Natural killer cell (primary cell): ENCODE measurements at regions not wholly inside any gene's neighbourhood (a gene's known extent, or its start where the extent isn't known, plus 50 kb on each side); places are given as distances from the start of the nearest gene placed in this dataset.
"Not testable (repeated sequence)": the region's sequence is repeated elsewhere in the genome, so short reads cannot be mapped to it uniquely, and the experiment has no call there.

Source experiments
- ATAC-seq, 3 donors: fragments of 150-1000 bp in 2 of 3; fragments of 200-7000 bp in 1 of 3; cut with Tn5 transposase; 1 replicate in 1 of 3; 2 replicates in 2 of 3; pipeline ENCODE4 v1.10.0; 2021; ENCODE audit warnings: mild to moderate bottlenecking in 2 of 3, moderate library complexity in 2 of 3
- DNase-seq, 2 donors: peaks; one replicate each; pipeline versions ENCODE4 v3.0.0 to v3.0.0-alpha.2; 2013 to 2021; ENCODE audit warnings: mixed read lengths in 1 of 2
- H3K27ac ChIP-seq: one replicate; pipeline ENCODE4 v1.5.1; 2013; ENCODE audit warnings: mild to moderate bottlenecking, low read length
- H3K27me3 ChIP-seq: one replicate; pipeline ENCODE4 v1.6.1; 2013; ENCODE audit warnings: low read length; ENCODE audit not compliant: control insufficient read depth, insufficient read depth
- H3K36me3 ChIP-seq: one replicate; pipeline ENCODE4 v1.6.1; 2013; ENCODE audit warnings: low read length; ENCODE audit not compliant: control insufficient read depth, insufficient read depth
- H3K4me1 ChIP-seq: one replicate; pipeline ENCODE4 v1.6.1; 2013; ENCODE audit warnings: low read length; ENCODE audit not compliant: control insufficient read depth, insufficient read depth
- H3K4me3 ChIP-seq: one replicate; pipeline ENCODE4 v1.5.1; 2013; ENCODE audit warnings: low read length
- H3K9me3 ChIP-seq: one replicate; pipeline ENCODE4 v1.6.1; 2013; ENCODE audit warnings: low read length; ENCODE audit not compliant: control insufficient read depth, insufficient read depth
- H3K27ac Mint-ChIP-seq, 2 donors: one replicate each; pipeline ENCODE4 v1.8.0; 2022; ENCODE audit warnings: mild to moderate bottlenecking in 2 of 2, mixed read lengths in 2 of 2, moderate library complexity in 1 of 2
- H3K27me3 Mint-ChIP-seq, 2 donors: one replicate each; pipeline ENCODE4 v1.8.0; 2022; ENCODE audit warnings: low read depth in 2 of 2, mixed read lengths in 2 of 2
- H3K36me3 Mint-ChIP-seq: one replicate; pipeline ENCODE4 v1.8.0; 2022; ENCODE audit warnings: mixed read lengths
- H3K4me1 Mint-ChIP-seq, 2 donors: one replicate each; pipeline ENCODE4 v1.8.0; 2022; ENCODE audit warnings: mixed read lengths in 2 of 2
- H3K4me3 Mint-ChIP-seq: one replicate; pipeline ENCODE4 v1.8.0; 2022; ENCODE audit warnings: mild to moderate bottlenecking, moderate library complexity, mixed read lengths
- H3K9me3 Mint-ChIP-seq, 2 donors: one replicate each; pipeline ENCODE4 v1.8.0; 2022; ENCODE audit warnings: mixed read lengths in 2 of 2
- WGBS: methylation state at CpG from one replicate; pipeline ENCODE4 v1.1.7; 2013; ENCODE audit warnings: missing lambda C conversion rate; ENCODE audit not compliant: insufficient coverage; 5-methylcytosine and 5-hydroxymethylcytosine counted together
- intact Hi-C: fragments of 100-400 bp; cut with micrococcal nuclease; formaldehyde crosslinking; loops from one replicate; pipeline ENCODE4 v1.14.2; 2022
- TF ChIP-seq, protein P1 (sequence below): fragments of 200-600 bp; IDR thresholded peaks from one replicate; pipeline ENCODE4 v1.8.0; 2022; ENCODE audit warnings: antibody characterized with exemption

DNA sequence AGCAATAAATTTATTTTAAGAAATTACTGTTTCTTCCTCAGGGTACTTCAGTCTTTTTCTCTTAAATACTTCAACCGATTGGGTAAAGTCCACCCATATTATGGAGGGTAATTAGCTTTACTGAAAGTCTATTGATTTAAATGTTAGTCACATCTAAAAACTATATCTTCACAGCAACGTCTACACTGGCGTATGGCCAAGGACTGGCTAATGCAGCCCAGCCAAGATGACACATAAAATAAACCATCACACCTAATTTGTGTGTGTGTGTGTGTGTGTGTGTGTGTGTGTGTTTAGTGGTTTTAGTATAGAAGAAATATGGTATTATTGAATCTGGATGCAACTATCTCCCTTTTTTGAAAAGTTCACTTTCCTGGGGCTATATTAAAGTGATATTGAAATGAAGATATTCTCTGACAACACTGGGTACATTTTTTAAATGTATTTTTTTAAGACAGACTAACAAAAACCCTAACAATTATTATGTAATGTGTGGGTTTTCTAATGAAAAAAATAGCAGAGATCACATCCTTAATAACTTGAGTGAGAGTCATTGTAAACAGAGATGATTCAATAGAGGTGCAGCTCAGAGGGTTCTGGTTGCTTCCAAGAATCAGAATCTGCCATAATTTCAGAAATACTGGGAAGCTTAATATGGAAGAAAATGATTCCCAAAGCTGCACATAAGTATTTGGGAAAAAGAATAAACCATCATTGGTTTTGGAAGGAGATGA lies 584.2 kb upstream of the MBL2 start:
- no peak overlapping the region for H3K4me3 Mint-ChIP-seq
- Histone ChIP-seq H3K27ac (no peak overlapping the region), H3K4me3 (no peak overlapping the region), H3K36me3 (no peaks in the 10 kb centered on the region), H3K27me3 (no peaks in the 10 kb centered on the region), H3K4me1 (no peaks in the 10 kb centered on the region), H3K9me3 (no peaks in the 10 kb centered on the region)
- no CpG with 5 or more reads among the region's 3 CpGs for WGBS
- H3K9me3 Mint-ChIP-seq, result peaks cover 0 to 7% of the 10 kb centered on the region in 2 donors
- peaks cover 5% of the 10 kb centered on the region for H3K36me3 Mint-ChIP-seq
- TF ChIP-seq, protein P1, sequence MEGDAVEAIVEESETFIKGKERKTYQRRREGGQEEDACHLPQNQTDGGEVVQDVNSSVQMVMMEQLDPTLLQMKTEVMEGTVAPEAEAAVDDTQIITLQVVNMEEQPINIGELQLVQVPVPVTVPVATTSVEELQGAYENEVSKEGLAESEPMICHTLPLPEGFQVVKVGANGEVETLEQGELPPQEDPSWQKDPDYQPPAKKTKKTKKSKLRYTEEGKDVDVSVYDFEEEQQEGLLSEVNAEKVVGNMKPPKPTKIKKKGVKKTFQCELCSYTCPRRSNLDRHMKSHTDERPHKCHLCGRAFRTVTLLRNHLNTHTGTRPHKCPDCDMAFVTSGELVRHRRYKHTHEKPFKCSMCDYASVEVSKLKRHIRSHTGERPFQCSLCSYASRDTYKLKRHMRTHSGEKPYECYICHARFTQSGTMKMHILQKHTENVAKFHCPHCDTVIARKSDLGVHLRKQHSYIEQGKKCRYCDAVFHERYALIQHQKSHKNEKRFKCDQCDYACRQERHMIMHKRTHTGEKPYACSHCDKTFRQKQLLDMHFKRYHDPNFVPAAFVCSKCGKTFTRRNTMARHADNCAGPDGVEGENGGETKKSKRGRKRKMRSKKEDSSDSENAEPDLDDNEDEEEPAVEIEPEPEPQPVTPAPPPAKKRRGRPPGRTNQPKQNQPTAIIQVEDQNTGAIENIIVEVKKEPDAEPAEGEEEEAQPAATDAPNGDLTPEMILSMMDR, result no peak
- intact Hi-C loops, result no loop called here
- no peaks in the 10 kb centered on the region for H3K4me1 Mint-ChIP-seq
- no peak for ATAC-seq
- no peak for DNase-seq
- H3K27ac Mint-ChIP-seq, result no peak overlapping the region
- H3K27me3 Mint-ChIP-seq, result no peaks in the 10 kb centered on the region

DNA sequence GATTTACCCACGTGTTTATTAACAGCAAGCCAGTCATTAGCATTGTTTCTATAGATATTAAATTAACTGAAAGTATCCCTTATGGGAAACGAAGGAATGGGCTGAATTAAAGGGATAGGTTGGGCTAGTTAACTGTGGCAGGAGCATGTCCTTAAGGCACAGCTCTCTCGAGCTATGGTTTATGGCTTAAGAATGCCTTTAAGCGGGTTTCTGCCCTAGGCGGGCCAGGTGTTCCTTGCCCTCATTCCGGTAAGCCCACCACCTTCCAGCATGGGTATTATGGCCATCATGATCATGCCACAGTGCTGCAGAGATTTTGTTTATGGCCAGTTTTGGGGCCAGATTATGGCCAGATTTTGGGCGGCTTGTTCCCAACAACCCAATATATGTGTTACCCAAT lies 569.9 kb upstream of the MBL2 start:
- 92% methylated on average over 6 of the region's 7 CpGs for WGBS
- H3K36me3 Mint-ChIP-seq, H3K27ac ChIP-seq, H3K9me3 ChIP-seq, H3K27ac Mint-ChIP-seq, H3K27me3 Mint-ChIP-seq, intact Hi-C loops, H3K9me3 Mint-ChIP-seq, H3K36me3 ChIP-seq, H3K27me3 ChIP-seq, H3K4me3 Mint-ChIP-seq, DNase-seq, ATAC-seq, H3K4me3 ChIP-seq, H3K4me1 ChIP-seq, H3K4me1 Mint-ChIP-seq: not testable (repeated sequence)

DNA sequence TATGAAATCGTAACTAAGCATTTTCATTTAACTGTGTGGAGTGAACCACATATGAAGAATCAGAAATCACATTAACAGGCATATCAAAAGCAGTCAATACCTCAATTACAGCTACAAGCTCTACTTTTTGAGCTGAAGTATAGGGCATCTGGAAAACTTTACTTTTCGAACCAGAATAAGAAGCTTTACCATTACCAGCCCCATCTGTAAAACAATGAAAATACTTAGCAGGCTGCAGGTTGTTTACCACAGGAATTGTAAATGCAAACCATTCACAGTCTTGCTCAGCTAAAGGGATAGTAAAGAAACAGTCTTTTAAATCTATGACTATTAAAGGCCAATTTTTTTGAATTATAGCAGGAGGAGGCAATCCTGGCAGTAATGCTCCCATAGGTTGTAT lies 565.6 kb upstream of the MBL2 start:
- H3K36me3 ChIP-seq, H3K27ac Mint-ChIP-seq, H3K27ac ChIP-seq, H3K9me3 ChIP-seq, H3K27me3 ChIP-seq, H3K4me3 ChIP-seq, intact Hi-C loops, H3K36me3 Mint-ChIP-seq, H3K4me1 ChIP-seq, H3K4me1 Mint-ChIP-seq, H3K27me3 Mint-ChIP-seq, H3K4me3 Mint-ChIP-seq, ATAC-seq, DNase-seq: not testable (repeated sequence)
- peaks cover 3 to 10% of the 10 kb centered on the region in 2 donors for H3K9me3 Mint-ChIP-seq
- 83% methylated on average over 1 of the region's 2 CpGs for WGBS

DNA sequence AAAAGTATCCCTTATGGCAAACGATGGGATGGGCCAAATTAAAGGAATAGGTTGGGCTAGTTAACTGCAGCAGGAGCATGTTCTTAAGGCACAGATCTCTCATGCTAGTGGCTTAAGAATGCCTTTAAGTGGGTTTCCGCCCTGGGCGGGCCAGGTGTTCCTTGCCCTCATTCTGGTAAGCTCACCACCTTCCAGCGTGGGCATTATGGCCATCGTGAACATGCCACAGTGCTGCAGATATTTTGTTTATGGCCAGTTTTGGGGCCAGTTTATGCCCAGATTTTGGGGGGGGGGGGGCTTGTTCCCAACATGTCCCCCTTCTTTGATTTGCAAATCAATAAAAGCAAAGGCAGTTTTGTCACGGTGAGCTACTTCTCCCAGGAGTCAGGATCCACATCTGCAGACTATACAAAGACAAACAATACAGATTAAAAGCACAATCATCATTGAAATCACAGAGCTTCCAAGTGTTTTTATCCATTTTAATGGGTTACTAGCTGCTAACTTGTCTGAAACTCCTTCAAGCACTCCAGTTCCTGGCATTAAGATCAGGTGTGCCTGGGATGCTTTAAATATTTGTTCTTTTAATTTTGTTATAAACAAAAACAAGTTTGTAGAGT lies 563.3 kb upstream of the MBL2 start:
- intact Hi-C loops, H3K36me3 Mint-ChIP-seq, DNase-seq, H3K27ac Mint-ChIP-seq, H3K4me1 ChIP-seq, H3K27ac ChIP-seq, H3K4me1 Mint-ChIP-seq, H3K27me3 Mint-ChIP-seq, ATAC-seq, H3K9me3 Mint-ChIP-seq, H3K27me3 ChIP-seq, H3K36me3 ChIP-seq, H3K4me3 ChIP-seq, H3K4me3 Mint-ChIP-seq: not testable (repeated sequence)
- 90% methylated on average over 6 of the region's 6 CpGs for WGBS
- H3K9me3 ChIP-seq, result peaks cover 11% of the 10 kb centered on the region

DNA sequence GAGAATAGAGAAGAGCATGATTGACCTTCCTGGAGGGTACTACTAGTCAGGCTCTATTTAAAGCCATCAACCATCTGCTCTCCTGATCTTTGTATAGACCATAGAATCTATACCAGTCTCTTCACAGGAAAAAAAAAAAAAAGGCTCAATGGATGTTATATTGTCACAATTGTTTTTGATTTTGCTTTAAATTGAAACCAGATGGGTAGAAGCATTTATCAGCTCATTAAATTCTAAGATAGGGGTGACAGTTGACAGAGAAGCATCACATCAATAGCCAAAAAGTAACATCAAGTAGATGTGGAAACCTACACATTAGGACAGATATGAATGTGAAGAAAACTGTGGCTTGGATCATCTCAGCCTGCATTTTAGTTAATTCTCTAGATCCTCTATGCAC lies 558.9 kb upstream of the MBL2 start:
- TF ChIP-seq, protein P1, result no peak
- H3K27ac ChIP-seq, result no peak overlapping the region
- DNase-seq, result no peak
- H3K27me3 ChIP-seq, result no peaks in the 10 kb centered on the region
- H3K4me1 Mint-ChIP-seq, result peaks cover 0 to under 1% of the 10 kb centered on the region in 2 donors
- no peaks in the 10 kb centered on the region for H3K36me3 Mint-ChIP-seq
- no peak overlapping the region for H3K4me3 Mint-ChIP-seq
- H3K36me3 ChIP-seq, result no peaks in the 10 kb centered on the region
- H3K4me3 ChIP-seq, result no peak overlapping the region
- no peaks in the 10 kb centered on the region for H3K4me1 ChIP-seq
- intact Hi-C loops, result no loop called here
- peaks cover 7% of the 10 kb centered on the region for H3K9me3 ChIP-seq
- H3K9me3 Mint-ChIP-seq, result peaks cover 11 to 12% of the 10 kb centered on the region in 2 donors
- H3K27me3 Mint-ChIP-seq, result no peaks in the 10 kb centered on the region
- no peak for ATAC-seq
- no peak overlapping the region for H3K27ac Mint-ChIP-seq

DNA sequence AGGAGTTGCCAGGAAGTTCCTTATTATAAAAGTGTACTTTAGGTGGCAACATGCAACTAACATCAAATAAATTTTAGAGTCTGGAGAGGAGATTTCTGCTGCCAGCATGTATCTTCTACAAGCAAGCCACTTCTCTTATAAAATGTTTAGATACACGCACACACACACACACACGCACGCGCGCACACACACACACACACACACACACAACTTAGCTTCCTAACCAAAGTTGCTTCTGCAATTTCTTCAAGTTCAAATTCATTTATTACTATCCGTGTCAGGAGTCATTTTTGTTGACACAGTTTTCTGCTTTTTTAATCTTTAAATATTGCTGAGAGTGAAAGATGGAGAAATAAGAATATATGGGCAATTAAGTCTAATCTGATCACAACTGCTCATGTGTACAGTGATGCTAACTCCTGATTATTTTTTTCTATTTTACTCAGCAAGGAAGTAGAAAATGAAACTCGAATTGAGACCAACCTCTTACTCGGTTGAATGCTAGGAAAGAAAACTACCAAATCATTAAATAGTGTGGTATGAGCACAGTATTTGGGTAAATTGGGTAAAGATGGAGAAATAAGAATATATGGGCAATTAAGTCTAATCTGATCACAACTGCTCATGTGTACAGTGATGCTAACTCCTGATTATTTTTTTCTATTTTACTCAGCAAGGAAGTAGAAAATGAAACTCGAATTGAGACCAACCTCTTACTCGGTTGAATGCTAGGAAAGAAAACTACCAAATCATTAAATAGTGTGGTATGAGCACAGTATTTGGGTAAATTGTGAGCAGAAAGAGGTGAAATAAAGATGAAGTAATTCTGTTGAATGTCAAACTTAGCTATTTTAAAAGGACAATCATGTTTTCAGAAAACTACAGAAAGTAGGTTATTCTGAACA lies 554.1 kb upstream of the MBL2 start:
- 19% methylated on average over 6 of the region's 10 CpGs for WGBS
- H3K4me1 ChIP-seq, H3K4me1 Mint-ChIP-seq, ATAC-seq, intact Hi-C loops, H3K9me3 Mint-ChIP-seq, H3K9me3 ChIP-seq, H3K27ac ChIP-seq, H3K27me3 ChIP-seq, H3K27ac Mint-ChIP-seq, H3K27me3 Mint-ChIP-seq, H3K36me3 Mint-ChIP-seq, DNase-seq, H3K4me3 ChIP-seq, H3K36me3 ChIP-seq: not testable (repeated sequence)
- H3K4me3 Mint-ChIP-seq, result peak overlapping the region; percentile 37
